ENCODE measurements at regions not wholly inside any gene's neighbourhood (a gene's known extent, or its start where the extent isn't known, plus 50 kb on each side); places are given as distances from the start of the nearest gene placed in this dataset.

DNA sequence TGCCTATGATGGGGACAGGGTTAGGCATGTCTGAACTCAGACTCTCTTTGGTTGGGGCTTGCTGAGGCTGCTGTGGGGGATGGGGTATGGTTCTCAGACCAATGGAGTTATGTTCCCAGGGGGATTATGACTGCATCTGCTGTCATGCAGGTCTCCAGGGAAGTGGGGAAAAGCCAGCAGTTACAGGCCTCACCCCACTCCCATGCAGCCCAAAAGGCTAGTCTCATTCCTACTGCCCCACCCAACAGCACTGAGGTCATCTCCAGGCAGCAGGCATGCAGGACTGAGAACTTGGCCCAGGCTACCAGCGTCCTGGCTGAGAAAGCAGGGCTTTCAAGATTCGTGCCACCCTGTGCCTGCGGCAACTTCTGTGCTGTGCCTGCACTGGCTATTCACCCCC, 373.3 kb downstream of the HTR7 start:
- Histone ChIP-seq H3K36me3 (no peaks in the 10 kb centered on the region), H3K4me3 (no peak overlapping the region), H3K27ac (no peak overlapping the region), H3K9me3 (no peaks in the 10 kb centered on the region), H3K27me3 (peaks cover 0 to 3% (median 0%) of the 10 kb centered on the region in 9 donors), H3K4me1 (no peaks in the 10 kb centered on the region)
- TF ChIP-seq POLR2A (IDR thresholded peaks at IDR 0.05) = no peak
- TF ChIP-seq, protein P1, sequence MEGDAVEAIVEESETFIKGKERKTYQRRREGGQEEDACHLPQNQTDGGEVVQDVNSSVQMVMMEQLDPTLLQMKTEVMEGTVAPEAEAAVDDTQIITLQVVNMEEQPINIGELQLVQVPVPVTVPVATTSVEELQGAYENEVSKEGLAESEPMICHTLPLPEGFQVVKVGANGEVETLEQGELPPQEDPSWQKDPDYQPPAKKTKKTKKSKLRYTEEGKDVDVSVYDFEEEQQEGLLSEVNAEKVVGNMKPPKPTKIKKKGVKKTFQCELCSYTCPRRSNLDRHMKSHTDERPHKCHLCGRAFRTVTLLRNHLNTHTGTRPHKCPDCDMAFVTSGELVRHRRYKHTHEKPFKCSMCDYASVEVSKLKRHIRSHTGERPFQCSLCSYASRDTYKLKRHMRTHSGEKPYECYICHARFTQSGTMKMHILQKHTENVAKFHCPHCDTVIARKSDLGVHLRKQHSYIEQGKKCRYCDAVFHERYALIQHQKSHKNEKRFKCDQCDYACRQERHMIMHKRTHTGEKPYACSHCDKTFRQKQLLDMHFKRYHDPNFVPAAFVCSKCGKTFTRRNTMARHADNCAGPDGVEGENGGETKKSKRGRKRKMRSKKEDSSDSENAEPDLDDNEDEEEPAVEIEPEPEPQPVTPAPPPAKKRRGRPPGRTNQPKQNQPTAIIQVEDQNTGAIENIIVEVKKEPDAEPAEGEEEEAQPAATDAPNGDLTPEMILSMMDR (IDR thresholded peaks at IDR 0.05) = no peak
- DNase-seq (peak in 3 of 5 donors; percentile 12 to 41 (median 29)), ATAC-seq (peak in 3 of 4 donors; percentile 18 to 52 (median 24))
- 65 to 71% (median 67%) methylated on average over 3 of the region's 3 CpGs for WGBS, 4 donors
- intact Hi-C loops (cut with DNase I) = no loop called here

DNA sequence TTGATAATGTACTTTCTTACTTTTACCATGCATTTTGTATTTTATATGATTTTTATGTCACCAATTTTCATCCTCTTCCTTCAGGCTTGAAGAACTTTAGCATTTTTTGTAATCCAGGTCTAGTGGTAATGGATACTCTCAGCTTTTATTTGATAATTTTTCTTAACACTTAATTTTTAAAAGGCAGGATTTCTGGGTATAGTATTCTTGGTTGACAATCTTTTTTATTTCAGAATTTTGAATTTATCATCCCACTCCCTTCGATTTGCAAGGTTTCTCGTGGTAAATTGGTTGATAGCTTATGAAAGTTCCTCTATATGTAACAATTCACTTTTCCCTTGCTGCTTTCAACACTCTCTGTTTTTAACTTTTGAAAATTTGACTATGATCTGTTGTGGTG, 363.7 kb downstream of the HTR7 start:
- DNase-seq = no peak

DNA sequence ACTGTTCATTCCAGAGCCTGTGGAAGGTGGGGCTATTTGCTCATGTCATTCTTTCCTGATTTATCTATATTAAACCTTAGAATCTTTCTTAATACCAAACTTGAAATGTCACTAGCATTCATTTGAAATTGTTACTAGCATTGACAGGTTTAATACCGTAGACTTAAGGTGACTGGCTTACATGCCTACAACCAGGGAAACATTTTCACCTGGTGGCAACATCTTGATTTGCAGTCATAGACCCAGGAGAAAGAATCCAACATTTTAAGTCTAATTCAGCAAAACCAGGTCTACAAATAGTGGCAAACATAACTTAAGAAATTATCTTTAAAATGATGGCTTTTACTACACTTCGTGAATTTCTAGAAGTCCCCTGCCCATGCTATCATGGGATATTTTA, 353.7 kb downstream of the HTR7 start:
- DNase-seq (no peak), ATAC-seq (no peak)
- H3K4me3 ChIP-seq = no peak overlapping the region
- no peaks in the 10 kb centered on the region for H3K4me1 ChIP-seq
- no peaks in the 10 kb centered on the region for H3K36me3 ChIP-seq
- intact Hi-C loops (cut with DNase I) = no loop called here
- TF ChIP-seq, protein P1 (IDR thresholded peaks at IDR 0.05) = no peak
- no peak for TF ChIP-seq POLR2A (IDR thresholded peaks at IDR 0.05)
- H3K9me3 ChIP-seq = peaks cover 0 to 8% (median 0%) of the 10 kb centered on the region in 12 donors
- H3K27ac ChIP-seq = no peak overlapping the region
- no peaks in the 10 kb centered on the region for H3K27me3 ChIP-seq
- WGBS, 4 donors = 85 to 88% (median 86%) methylated on average over 2 of the region's 2 CpGs

More for the DNA sequence above, 363.7 kb downstream of the HTR7 start:
- no peak for ATAC-seq
- no peaks in the 10 kb centered on the region for H3K4me1 ChIP-seq
- no peaks in the 10 kb centered on the region for H3K27me3 ChIP-seq
- no peaks in the 10 kb centered on the region for H3K36me3 ChIP-seq
- no peak overlapping the region for H3K4me3 ChIP-seq
- 78 to 82% (median 79%) methylated on average over 2 of the region's 2 CpGs for WGBS, 4 donors
- intact Hi-C loops (cut with DNase I) = no loop called here
- H3K27ac ChIP-seq = no peak overlapping the region
- no peak for TF ChIP-seq POLR2A (IDR thresholded peaks at IDR 0.05)
- TF ChIP-seq, protein P1 (IDR thresholded peaks at IDR 0.05) = no peak
- peaks cover 0 to 65% (median 28%) of the 10 kb centered on the region in 12 donors for H3K9me3 ChIP-seq

DNA sequence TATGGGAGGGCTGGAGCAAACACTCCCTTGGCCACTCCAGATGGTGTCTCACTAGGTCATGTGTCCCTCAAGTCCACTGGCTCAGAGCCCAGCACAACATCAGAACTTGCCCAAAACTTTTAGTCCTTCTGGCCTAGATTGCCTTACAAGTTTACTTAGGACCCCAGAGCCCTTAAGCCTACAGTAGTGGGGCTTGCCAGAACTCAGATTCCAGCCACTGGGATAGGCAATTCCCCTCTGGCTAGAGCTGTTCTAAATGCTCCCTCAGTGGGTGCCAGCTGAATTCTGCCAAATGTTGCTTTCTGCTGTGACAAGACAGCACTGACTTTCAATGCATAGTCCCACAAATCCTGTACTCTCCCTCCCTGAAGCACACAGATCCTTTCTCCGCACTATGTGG, 331.1 kb downstream of the HTR7 start:
- 81 to 100% (median 92%) methylated on average over 1 of the region's 1 CpG for WGBS, 4 donors
- intact Hi-C loops (cut with DNase I) = no loop called here
- H3K4me3 ChIP-seq = no peak overlapping the region
- H3K36me3 ChIP-seq = no peaks in the 10 kb centered on the region
- no peaks in the 10 kb centered on the region for H3K4me1 ChIP-seq
- DNase-seq (no peak), ATAC-seq (no peak)
- H3K27ac ChIP-seq = no peak overlapping the region
- no peaks in the 10 kb centered on the region for H3K27me3 ChIP-seq
- TF ChIP-seq, protein P1 (IDR thresholded peaks at IDR 0.05) = no peak
- peaks cover 0 to 11% (median 0%) of the 10 kb centered on the region in 12 donors for H3K9me3 ChIP-seq

Data from heart left ventricle (tissue), 16 donors.